ENCODE measurements at regions not wholly inside any gene's neighbourhood (a gene's known extent, or its start where the extent isn't known, plus 50 kb on each side); places are given as distances from the start of the nearest gene placed in this dataset.

DNA sequence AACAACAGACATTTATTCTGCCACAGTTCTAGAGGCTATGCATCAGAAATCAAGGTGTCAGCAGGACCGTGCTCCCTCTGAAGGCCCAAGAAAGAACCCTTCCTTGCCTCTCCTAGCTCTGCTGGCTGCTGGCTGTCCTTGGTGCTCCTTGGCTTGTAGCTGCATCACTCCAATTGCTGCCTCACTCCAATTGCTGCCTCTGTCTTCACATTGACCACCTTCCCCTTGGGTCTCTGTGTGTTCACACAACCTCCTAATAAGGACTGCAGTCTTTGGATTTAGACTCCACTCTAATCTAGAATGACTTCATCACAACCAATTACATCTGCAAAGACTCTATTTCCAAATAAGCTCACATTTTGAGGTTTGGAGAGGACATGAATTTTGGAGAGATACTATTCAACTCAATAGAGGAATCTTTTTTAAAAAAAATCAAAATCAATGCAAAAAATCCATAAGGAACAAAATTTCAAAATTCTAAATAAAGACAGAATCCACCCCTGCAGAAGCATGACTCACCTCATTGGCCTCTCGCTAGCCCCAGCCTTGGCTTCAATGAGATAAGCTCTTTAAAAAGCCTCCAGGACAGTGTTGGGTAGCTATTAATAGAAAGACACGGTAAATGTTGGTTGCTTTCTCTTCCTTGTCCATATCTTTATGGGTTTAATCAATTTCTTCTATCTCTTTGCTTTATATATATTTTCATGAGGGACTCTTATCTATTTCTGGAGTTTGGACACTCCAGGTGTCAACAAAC, 267.6 kb upstream of the MGAT5 start:
- DNase-seq (ENCODE audit: extremely low spot score), result no peak
- CTCF ChIA-PET, result no interaction called here
- POLR2A ChIA-PET, result no interaction called here
- TF ChIP-seq FOXM1 (IDR thresholded peaks at IDR 0.05; ENCODE audit: borderline replicate concordance) (no peak), LEF1 (IDR thresholded peaks at IDR 0.05; ENCODE audit: borderline replicate concordance) (no peak), CTBP1 (IDR thresholded peaks at IDR 0.05; ENCODE audit: borderline replicate concordance) (no peak), ZNF384 (IDR thresholded peaks at IDR 0.05) (no peak), FOXK2 (IDR thresholded peaks at IDR 0.05) (no peak), TARDBP (IDR thresholded peaks at IDR 0.05) (no peak), BHLHE40 (IDR thresholded peaks at IDR 0.05; ENCODE audit: borderline replicate concordance) (no peak), ARNT (IDR thresholded peaks at IDR 0.05) (no peak), SP1 (IDR thresholded peaks at IDR 0.05) (no peak), NFRKB (IDR thresholded peaks at IDR 0.05) (no peak), HDGF (IDR thresholded peaks at IDR 0.05; ENCODE audit: borderline replicate concordance) (no peak), FOXA1 (IDR thresholded peaks at IDR 0.05) (no peak), SUZ12 (IDR thresholded peaks at IDR 0.05) (no peak), ELF4 (IDR thresholded peaks at IDR 0.05) (no peak), L3MBTL2 (conservative IDR thresholded peaks at IDR 0.05) (no peak)
- TF ChIP-seq, protein P1, sequence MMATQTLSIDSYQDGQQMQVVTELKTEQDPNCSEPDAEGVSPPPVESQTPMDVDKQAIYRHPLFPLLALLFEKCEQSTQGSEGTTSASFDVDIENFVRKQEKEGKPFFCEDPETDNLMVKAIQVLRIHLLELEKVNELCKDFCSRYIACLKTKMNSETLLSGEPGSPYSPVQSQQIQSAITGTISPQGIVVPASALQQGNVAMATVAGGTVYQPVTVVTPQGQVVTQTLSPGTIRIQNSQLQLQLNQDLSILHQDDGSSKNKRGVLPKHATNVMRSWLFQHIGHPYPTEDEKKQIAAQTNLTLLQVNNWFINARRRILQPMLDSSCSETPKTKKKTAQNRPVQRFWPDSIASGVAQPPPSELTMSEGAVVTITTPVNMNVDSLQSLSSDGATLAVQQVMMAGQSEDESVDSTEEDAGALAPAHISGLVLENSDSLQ (IDR thresholded peaks at IDR 0.05), result no peak

DNA sequence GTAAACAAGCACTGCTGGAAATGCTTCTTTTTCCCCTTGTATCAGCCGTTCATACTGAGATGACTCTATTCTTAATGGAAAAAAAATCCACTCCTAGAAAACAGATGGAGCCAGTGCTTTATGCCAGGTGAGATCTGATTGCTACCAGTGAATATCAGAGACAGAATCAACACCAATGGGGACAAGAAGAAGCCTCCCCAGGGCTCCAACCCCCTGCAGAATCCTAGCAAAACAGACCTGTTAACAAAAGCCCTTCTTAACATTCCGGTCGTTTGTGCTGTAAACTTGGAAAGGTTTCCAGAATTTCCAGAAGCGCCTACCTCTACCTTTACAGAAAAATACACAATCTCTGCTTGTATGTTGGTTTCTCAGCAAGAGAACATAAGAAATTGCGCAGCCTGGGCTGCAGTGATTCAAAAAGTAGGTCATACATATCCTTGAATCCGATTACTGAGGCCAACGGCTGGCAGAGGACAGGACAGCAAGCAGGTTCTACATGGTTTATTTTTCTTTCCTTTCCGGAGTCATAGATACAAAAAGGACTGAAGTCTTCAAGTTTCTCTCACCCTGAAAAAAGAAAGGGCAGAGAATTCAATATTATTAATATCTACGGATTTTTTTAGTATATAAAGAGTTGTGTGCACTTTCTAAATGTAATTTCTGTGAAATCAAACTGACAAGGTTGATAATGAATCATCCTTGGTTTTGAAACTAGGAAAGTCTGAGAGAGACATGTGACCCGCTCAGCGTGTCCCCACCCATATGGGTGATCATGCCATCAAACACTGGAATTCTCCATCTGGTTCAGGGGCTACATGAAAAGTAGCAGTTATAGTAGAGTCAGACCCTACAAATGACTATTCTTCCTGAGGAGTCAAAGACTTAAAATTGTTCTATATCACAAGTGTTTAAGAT, 266.7 kb upstream of the MGAT5 start:
- ChIA-PET POLR2A (no interaction called here), CTCF (no interaction called here)
- no peak for DNase-seq (ENCODE audit: extremely low spot score)
- TF ChIP-seq, protein P1 (IDR thresholded peaks at IDR 0.05), result no peak
- TF ChIP-seq CTBP1 (IDR thresholded peaks at IDR 0.05; ENCODE audit: borderline replicate concordance) (no peak), FOXK2 (IDR thresholded peaks at IDR 0.05) (no peak), FOXM1 (IDR thresholded peaks at IDR 0.05; ENCODE audit: borderline replicate concordance) (no peak), ZNF384 (IDR thresholded peaks at IDR 0.05) (no peak), BHLHE40 (IDR thresholded peaks at IDR 0.05; ENCODE audit: borderline replicate concordance) (no peak), NFRKB (IDR thresholded peaks at IDR 0.05) (no peak), SP1 (IDR thresholded peaks at IDR 0.05) (no peak), HDGF (IDR thresholded peaks at IDR 0.05; ENCODE audit: borderline replicate concordance) (no peak), LEF1 (IDR thresholded peaks at IDR 0.05; ENCODE audit: borderline replicate concordance) (no peak), TARDBP (IDR thresholded peaks at IDR 0.05) (no peak), ELF4 (IDR thresholded peaks at IDR 0.05) (no peak), SUZ12 (IDR thresholded peaks at IDR 0.05) (no peak), ARNT (IDR thresholded peaks at IDR 0.05) (no peak), FOXA1 (IDR thresholded peaks at IDR 0.05) (no peak), L3MBTL2 (conservative IDR thresholded peaks at IDR 0.05) (no peak)

GRCh38 chr2:133988316-133988891, 265.5 kb upstream of the MGAT5 start:
- ChIA-PET POLR2A (no interaction called here), CTCF (no interaction called here)
- DNase-seq (ENCODE audit: extremely low spot score), result no peak

DNA sequence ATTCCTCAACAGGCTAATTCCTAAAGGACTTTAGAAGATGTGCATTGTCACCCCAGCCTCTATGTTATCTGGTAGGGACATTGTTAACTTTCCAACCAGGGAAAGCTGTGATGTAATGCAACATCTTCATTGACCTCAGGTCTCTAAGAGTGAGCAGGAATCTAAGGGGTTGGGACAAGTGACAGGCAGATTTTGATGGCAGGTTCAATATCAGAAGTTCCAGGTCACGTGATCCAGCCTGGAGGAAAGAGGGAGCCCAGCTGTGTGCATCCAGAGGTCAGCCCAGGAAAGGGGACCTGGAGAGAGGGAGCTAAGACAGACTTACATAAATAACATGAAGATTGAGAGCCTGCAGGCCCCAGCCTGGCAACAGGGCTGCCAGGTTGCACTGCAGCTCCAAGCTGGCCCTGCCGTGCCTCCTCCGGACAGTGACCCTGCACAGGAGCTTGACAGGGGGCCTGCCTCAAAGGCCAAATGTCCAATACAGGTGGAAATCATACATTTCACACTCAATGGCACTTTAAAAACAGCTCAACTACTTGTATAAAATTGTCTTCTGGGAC, 262.2 kb upstream of the MGAT5 start:
- no peak for TF ChIP-seq HDGF (IDR thresholded peaks at IDR 0.05; ENCODE audit: borderline replicate concordance)
- TF ChIP-seq BHLHE40 (IDR thresholded peaks at IDR 0.05; ENCODE audit: borderline replicate concordance), result no peak
- no peak for TF ChIP-seq SP1 (IDR thresholded peaks at IDR 0.05)
- TF ChIP-seq TARDBP (IDR thresholded peaks at IDR 0.05), result no peak
- no peak for TF ChIP-seq FOXK2 (IDR thresholded peaks at IDR 0.05)
- no peak for TF ChIP-seq LEF1 (IDR thresholded peaks at IDR 0.05; ENCODE audit: borderline replicate concordance)
- TF ChIP-seq L3MBTL2 (conservative IDR thresholded peaks at IDR 0.05), result no peak
- no peak for TF ChIP-seq FOXA1 (IDR thresholded peaks at IDR 0.05)
- no peak for TF ChIP-seq SUZ12 (IDR thresholded peaks at IDR 0.05)
- TF ChIP-seq ZNF384 (IDR thresholded peaks at IDR 0.05), result no peak
- TF ChIP-seq CTBP1 (IDR thresholded peaks at IDR 0.05; ENCODE audit: borderline replicate concordance), result no peak
- TF ChIP-seq NFRKB (IDR thresholded peaks at IDR 0.05), result no peak
- TF ChIP-seq ARNT (IDR thresholded peaks at IDR 0.05), result no peak
- TF ChIP-seq ELF4 (IDR thresholded peaks at IDR 0.05), result no peak
- POLR2A ChIA-PET, result no interaction called here
- DNase-seq (ENCODE audit: extremely low spot score), result no peak
- CTCF ChIA-PET, result no interaction called here

More at GRCh38 chr2:133988316-133988891, 265.5 kb upstream of the MGAT5 start:
- no peak for TF ChIP-seq TARDBP (IDR thresholded peaks at IDR 0.05)

- POLR2A ChIA-PET, result no interaction called here
- CTCF ChIA-PET, result no interaction called here
- no peak for TF ChIP-seq TARDBP (IDR thresholded peaks at IDR 0.05)
- TF ChIP-seq, protein P1 (IDR thresholded peaks at IDR 0.05), result no peak
- no peak for TF ChIP-seq NFRKB (IDR thresholded peaks at IDR 0.05)
- no peak for TF ChIP-seq BHLHE40 (IDR thresholded peaks at IDR 0.05; ENCODE audit: borderline replicate concordance)
- TF ChIP-seq ZNF384 (IDR thresholded peaks at IDR 0.05), result no peak
- TF ChIP-seq LEF1 (IDR thresholded peaks at IDR 0.05; ENCODE audit: borderline replicate concordance), result no peak
- no peak for TF ChIP-seq FOXA1 (IDR thresholded peaks at IDR 0.05)
- no peak for TF ChIP-seq SUZ12 (IDR thresholded peaks at IDR 0.05)
- no peak for DNase-seq (ENCODE audit: extremely low spot score)
Measured at GRCh38 chr2:133992454-133992853, 261.4 kb upstream of the MGAT5 start.
